OCI-LY3 (cell line): ENCODE measurements at regions not wholly inside any gene's neighbourhood (a gene's known extent, or its start where the extent isn't known, plus 50 kb on each side); places are given as distances from the start of the nearest gene placed in this dataset.

ENCODE experiments used
- H2AFZ ChIP-seq: fragments of 200-600, 300-600 bp; shearing (Covaris generic); 2 replicates; pipeline ENCODE4 v1.6.0; 2014; ENCODE audit warnings: antibody characterized with exemption, low read depth, low read length
- H3K27ac ChIP-seq: fragments of 200-600, 300-600 bp; sonication (generic); 2 replicates; pipeline ENCODE4 v1.5.1; 2014; ENCODE audit warnings: mild to moderate bottlenecking, low read length, moderate library complexity, mixed read lengths
- H3K27me3 ChIP-seq: fragments of 200-600, 300-600 bp; sonication (generic); 2 replicates; pipeline ENCODE4 v1.6.1; 2014; ENCODE audit warnings: low read depth, low read length, mixed read lengths
- H3K36me3 ChIP-seq: fragments of 200-600, 300-600 bp; sonication (generic); replicated peaks from 2 replicates; pipeline ENCODE3; 2014; ENCODE audit warnings: low read depth, low read length, mixed read lengths
- H3K4me1 ChIP-seq: fragments of 300-600, 200-600 bp; sonication (generic); 2 replicates; pipeline ENCODE4 v1.6.1; 2014; ENCODE audit warnings: low read length, mixed read lengths
- H3K4me2 ChIP-seq: fragments of 200-600, 300-600 bp; sonication (generic); 2 replicates; pipeline ENCODE4 v1.6.1; 2014; ENCODE audit warnings: low read length, mixed read lengths
- H3K4me3 ChIP-seq: fragments of 300-600, 200-600 bp; sonication (generic); 2 replicates; pipeline ENCODE4 v1.5.1; 2014; ENCODE audit warnings: antibody characterized with exemption, mild to moderate bottlenecking, low read length, moderate library complexity
- H3K79me2 ChIP-seq: fragments of 300-600, 200-600 bp; shearing (Covaris generic); 2 replicates; pipeline ENCODE4 v1.6.1; 2014; ENCODE audit warnings: mild to moderate bottlenecking, low read length, mixed read lengths
- H3K9ac ChIP-seq: fragments of 300-600, 200-600 bp; shearing (Covaris generic); 2 replicates; pipeline ENCODE4 v1.6.0; 2014; ENCODE audit warnings: mild to moderate bottlenecking, low read length, moderate library complexity
- H3K9me3 ChIP-seq: fragments of 200-600, 300-600 bp; shearing (Covaris generic); 2 replicates; pipeline ENCODE4 v1.6.1; 2014; ENCODE audit warnings: low read length, mixed read lengths; ENCODE audit not compliant: insufficient read depth
- H4K20me1 ChIP-seq: fragments of 200-600, 300-600 bp; sonication (generic); 2 replicates; pipeline ENCODE4 v1.6.1; 2016; ENCODE audit warnings: low read length, mixed read lengths; ENCODE audit not compliant: insufficient read depth
- CTCF ChIP-seq: fragments of 200-600, 300-600 bp; sonication (generic); IDR thresholded peaks from 2 replicates; pipeline ENCODE4 v1.5.1; 2014; ENCODE audit warnings: antibody characterized with exemption, low read length, low read depth
- EZH2phosphoT487 ChIP-seq: fragments of 200-600 bp; shearing (Covaris generic); IDR thresholded peaks from 2 replicates; pipeline ENCODE4 v1.6.1; 2018; ENCODE audit warnings: antibody characterized with exemption, mixed run types, low read depth

GRCh38 chr4:10959586-10959985 lies 275.0 kb upstream of the CLNK start:
- Histone ChIP-seq H3K4me1 (peaks cover 62% of the 10 kb centered on the region), H3K4me2 (no peak overlapping the region)

GRCh38 chr4:10958226-10958856 lies 273.8 kb upstream of the CLNK start:
- Histone ChIP-seq H3K4me3 (no peak overlapping the region), H3K79me2 (no peaks in the 10 kb centered on the region), H3K9me3 (no peaks in the 10 kb centered on the region), H3K4me2 (peak overlapping the region; percentile 19), H4K20me1 (no peaks in the 10 kb centered on the region), H3K36me3 (no peaks in the 10 kb centered on the region), H3K27me3 (no peaks in the 10 kb centered on the region), H3K4me1 (peaks cover 68% of the 10 kb centered on the region), H3K27ac (no peak overlapping the region), H3K9ac (no peak overlapping the region), H2AFZ (no peak overlapping the region)
- TF ChIP-seq EZH2phosphoT487 (no peak), CTCF (no peak)

More at GRCh38 chr4:10959586-10959985, 275.0 kb upstream of the CLNK start:
- Histone ChIP-seq H3K36me3 (no peaks in the 10 kb centered on the region), H3K79me2 (no peaks in the 10 kb centered on the region), H3K9me3 (no peaks in the 10 kb centered on the region), H3K9ac (no peak overlapping the region), H4K20me1 (no peaks in the 10 kb centered on the region), H3K27me3 (no peaks in the 10 kb centered on the region), H3K4me3 (no peak overlapping the region), H3K27ac (no peak overlapping the region), H2AFZ (no peak overlapping the region)
- no peak for TF ChIP-seq CTCF
- no peak for TF ChIP-seq EZH2phosphoT487

GRCh38 chr4:10951306-10951705 lies 266.7 kb upstream of the CLNK start:
- no peak overlapping the region for H3K27ac ChIP-seq
- TF ChIP-seq EZH2phosphoT487 (no peak), CTCF (no peak)
- no peaks in the 10 kb centered on the region for H3K79me2 ChIP-seq
- H3K4me2 ChIP-seq, result no peak overlapping the region
- no peak overlapping the region for H3K9ac ChIP-seq
- peaks cover 7% of the 10 kb centered on the region; the same call in 1 of the 2 replicates for H3K9me3 ChIP-seq
- no peak overlapping the region for H3K4me3 ChIP-seq
- H3K27me3 ChIP-seq, result no peaks in the 10 kb centered on the region; the same call in 1 of the 2 replicates
- H4K20me1 ChIP-seq, result peaks cover 8% of the 10 kb centered on the region; the same call in 1 of the 2 replicates
- H2AFZ ChIP-seq, result no peak overlapping the region
- H3K4me1 ChIP-seq, result peaks cover 52% of the 10 kb centered on the region
- peaks cover 6% of the 10 kb centered on the region for H3K36me3 ChIP-seq

- peak overlapping the region; percentile 60 for H3K4me3 ChIP-seq
- peaks cover 8% of the 10 kb centered on the region; the same call in 1 of the 2 replicates for H4K20me1 ChIP-seq
- H3K4me2 ChIP-seq, result peak overlapping the region; percentile 91
- H3K27me3 ChIP-seq, result no peaks in the 10 kb centered on the region; the same call in 1 of the 2 replicates
- H3K9ac ChIP-seq, result peak overlapping the region; percentile 19; the same call in 1 of the 2 replicates
- H3K79me2 ChIP-seq, result no peaks in the 10 kb centered on the region
- peaks cover 7% of the 10 kb centered on the region; the same call in 1 of the 2 replicates for H3K9me3 ChIP-seq
- TF ChIP-seq CTCF (no peak), EZH2phosphoT487 (no peak)
- H3K36me3 ChIP-seq, result peaks cover 6% of the 10 kb centered on the region
- peak overlapping the region; percentile 59 for H3K27ac ChIP-seq
- peaks cover 34% of the 10 kb centered on the region for H3K4me1 ChIP-seq
- no peak overlapping the region for H2AFZ ChIP-seq
These were observed 264.6 kb upstream of the CLNK start for GRCh38 chr4:10949039-10949733.
